BLaER1 (cell line): ENCODE measurements at regions not wholly inside any gene's neighbourhood (a gene's known extent, or its start where the extent isn't known, plus 50 kb on each side); places are given as distances from the start of the nearest gene placed in this dataset.
"Not testable (repeated sequence)": the region's sequence is repeated elsewhere in the genome, so short reads cannot be mapped to it uniquely, and the experiment has no call there.

Experiments used
- H3K27ac ChIP-seq: shearing (Covaris generic); formaldehyde crosslinking; 2 replicates; pipeline ENCODE4 v1.8.1; 2022
- H3K27me3 ChIP-seq: shearing (Covaris generic); formaldehyde crosslinking; 2 replicates; pipeline ENCODE4 v1.8.1; 2022
- H3K36me3 ChIP-seq: shearing (Covaris generic); formaldehyde crosslinking; 2 replicates; pipeline ENCODE4 v1.8.1; 2022
- H3K4me1 ChIP-seq: shearing (Covaris generic); formaldehyde crosslinking; 2 replicates; pipeline ENCODE4 v1.8.1; 2022
- H3K4me2 ChIP-seq: shearing (Covaris generic); formaldehyde crosslinking; 2 replicates; pipeline ENCODE4 v1.8.1; 2022
- H3K4me3 ChIP-seq: shearing (Covaris generic); formaldehyde crosslinking; 2 replicates; pipeline ENCODE4 v1.8.1; 2022
- H3K9ac ChIP-seq: shearing (Covaris generic); formaldehyde crosslinking; 2 replicates; pipeline ENCODE4 v1.8.1; 2022
- H3K9me3 ChIP-seq: shearing (Covaris generic); formaldehyde crosslinking; 2 replicates; pipeline ENCODE4 v1.8.1; 2022
- H4K20me1 ChIP-seq: shearing (Covaris generic); formaldehyde crosslinking; 2 replicates; pipeline ENCODE4 v1.8.1; 2022
- Cebpa-rat ChIP-seq: shearing (Covaris generic); IDR thresholded peaks from 2 replicates; pipeline ENCODE4 v1.8.1; 2022

GRCh38 chr6:112931832-112932231 is 584.7 kb downstream of the RFPL4B start:
- Histone ChIP-seq H3K27ac (no peak overlapping the region), H3K4me1 (no peaks in the 10 kb centered on the region), H3K4me2 (no peak overlapping the region), H3K9ac (no peak overlapping the region), H4K20me1 (no peaks in the 10 kb centered on the region), H3K27me3 (no peaks in the 10 kb centered on the region), H3K36me3 (no peaks in the 10 kb centered on the region), H3K9me3 (no peaks in the 10 kb centered on the region), H3K4me3 (no peak overlapping the region)
- no peak for TF ChIP-seq Cebpa-rat

DNA sequence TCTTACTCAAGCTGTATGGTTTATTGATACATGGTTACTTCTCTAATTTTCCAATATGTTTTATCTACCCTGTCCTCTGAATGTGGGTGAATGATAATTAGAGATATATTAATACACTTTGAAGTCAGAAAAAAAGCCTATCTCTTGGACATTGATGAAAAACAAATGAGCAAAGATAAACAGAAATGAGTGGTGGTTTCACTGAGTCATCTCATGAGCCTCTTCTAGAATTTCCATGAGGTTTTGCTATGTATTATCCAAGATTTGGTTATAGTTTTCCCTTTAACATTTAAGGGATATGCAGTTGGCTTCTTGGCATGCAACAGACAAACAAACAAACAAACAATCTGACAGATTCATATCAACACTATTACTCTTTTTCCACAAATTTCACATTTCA is 586.8 kb downstream of the RFPL4B start:
- Histone ChIP-seq H3K4me2 (no peak overlapping the region), H3K9ac (no peak overlapping the region), H3K36me3 (no peaks in the 10 kb centered on the region), H3K9me3 (no peaks in the 10 kb centered on the region), H3K4me1 (no peaks in the 10 kb centered on the region), H3K27me3 (no peaks in the 10 kb centered on the region), H3K27ac (no peak overlapping the region), H3K4me3 (no peak overlapping the region), H4K20me1 (no peaks in the 10 kb centered on the region)
- no peak for TF ChIP-seq Cebpa-rat

- H3K4me2 ChIP-seq, result no peak overlapping the region
- no peak overlapping the region for H3K9ac ChIP-seq
- H3K27ac ChIP-seq, result no peak overlapping the region
- TF ChIP-seq Cebpa-rat, result no peak
- H3K36me3 ChIP-seq, result no peaks in the 10 kb centered on the region
- H3K4me3 ChIP-seq, result no peak overlapping the region
- no peaks in the 10 kb centered on the region for H3K4me1 ChIP-seq
- H4K20me1 ChIP-seq, result no peaks in the 10 kb centered on the region
- no peaks in the 10 kb centered on the region for H3K27me3 ChIP-seq
- H3K9me3 ChIP-seq, result no peaks in the 10 kb centered on the region
Observed at GRCh38 chr6:112934433-112935327, 587.5 kb downstream of the RFPL4B start.

- no peak overlapping the region for H3K4me2 ChIP-seq
- no peaks in the 10 kb centered on the region for H4K20me1 ChIP-seq
- H3K36me3 ChIP-seq, result no peaks in the 10 kb centered on the region
- no peaks in the 10 kb centered on the region for H3K4me1 ChIP-seq
- no peaks in the 10 kb centered on the region for H3K27me3 ChIP-seq
- H3K9ac ChIP-seq, result no peak overlapping the region
- no peak overlapping the region for H3K27ac ChIP-seq
- TF ChIP-seq Cebpa-rat, result no peak
- H3K4me3 ChIP-seq, result no peak overlapping the region
- H3K9me3 ChIP-seq, result no peaks in the 10 kb centered on the region
Observed at GRCh38 chr6:112935402-112936078, 588.4 kb downstream of the RFPL4B start.

GRCh38 chr6:112936079-112936472 is 588.9 kb downstream of the RFPL4B start:
- no peak for TF ChIP-seq Cebpa-rat
- Histone ChIP-seq H3K36me3 (no peaks in the 10 kb centered on the region), H3K9me3 (no peaks in the 10 kb centered on the region), H3K27me3 (no peaks in the 10 kb centered on the region), H3K27ac (no peak overlapping the region), H3K4me1 (no peaks in the 10 kb centered on the region), H3K4me2 (no peak overlapping the region), H4K20me1 (no peaks in the 10 kb centered on the region), H3K9ac (no peak overlapping the region), H3K4me3 (no peak overlapping the region)

DNA sequence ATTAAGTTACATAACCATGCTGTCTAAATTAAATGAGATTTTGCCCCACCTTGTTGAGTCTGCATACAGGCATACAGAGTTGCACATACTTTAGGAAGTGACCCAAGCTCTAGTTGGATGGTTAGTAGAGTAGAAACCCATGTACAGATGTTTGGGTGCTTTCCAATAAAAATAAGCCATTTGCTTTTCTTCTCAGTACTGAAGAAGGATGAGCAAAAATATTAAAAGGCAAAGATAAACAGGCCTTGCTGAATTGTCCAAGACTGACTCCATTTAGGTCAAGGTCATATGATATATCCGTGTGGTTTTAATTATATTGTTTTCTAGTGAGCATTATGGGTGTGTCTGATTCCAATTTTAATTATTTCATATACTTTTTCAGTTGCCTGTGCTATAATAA is 589.4 kb downstream of the RFPL4B start:
- Histone ChIP-seq H3K4me1 (no peaks in the 10 kb centered on the region), H3K9me3 (no peaks in the 10 kb centered on the region)

DNA sequence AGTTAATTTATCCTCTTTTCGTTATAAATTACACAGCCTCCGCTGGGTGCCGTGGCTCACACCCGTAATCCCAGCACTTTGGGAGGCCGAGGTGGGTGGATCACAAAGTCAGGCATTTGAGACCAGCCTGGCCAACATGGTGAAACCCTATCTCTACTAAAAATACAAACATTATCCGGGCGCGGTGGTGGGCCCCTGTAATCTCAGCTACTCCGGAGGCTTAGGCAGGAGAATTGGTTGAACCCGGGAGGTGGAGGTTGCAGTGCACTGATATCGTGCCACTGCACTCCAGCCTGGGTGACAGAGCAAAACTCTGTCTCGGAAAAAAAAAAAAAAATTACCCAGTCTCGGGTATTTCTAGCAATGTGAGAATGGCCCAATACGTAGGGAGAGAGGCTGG is 590.6 kb downstream of the RFPL4B start:
- H3K27ac ChIP-seq, H3K27me3 ChIP-seq, H4K20me1 ChIP-seq, H3K9me3 ChIP-seq, H3K9ac ChIP-seq, H3K36me3 ChIP-seq, H3K4me3 ChIP-seq, H3K4me2 ChIP-seq, H3K4me1 ChIP-seq: not testable (repeated sequence)

More for the DNA sequence above, 589.4 kb downstream of the RFPL4B start:
- H4K20me1 ChIP-seq, result no peaks in the 10 kb centered on the region
- H3K9ac ChIP-seq, result no peak overlapping the region
- H3K27me3 ChIP-seq, result no peaks in the 10 kb centered on the region
- H3K36me3 ChIP-seq, result no peaks in the 10 kb centered on the region
- H3K27ac ChIP-seq, result no peak overlapping the region
- H3K4me3 ChIP-seq, result no peak overlapping the region
- TF ChIP-seq Cebpa-rat, result no peak
- H3K4me2 ChIP-seq, result no peak overlapping the region

DNA sequence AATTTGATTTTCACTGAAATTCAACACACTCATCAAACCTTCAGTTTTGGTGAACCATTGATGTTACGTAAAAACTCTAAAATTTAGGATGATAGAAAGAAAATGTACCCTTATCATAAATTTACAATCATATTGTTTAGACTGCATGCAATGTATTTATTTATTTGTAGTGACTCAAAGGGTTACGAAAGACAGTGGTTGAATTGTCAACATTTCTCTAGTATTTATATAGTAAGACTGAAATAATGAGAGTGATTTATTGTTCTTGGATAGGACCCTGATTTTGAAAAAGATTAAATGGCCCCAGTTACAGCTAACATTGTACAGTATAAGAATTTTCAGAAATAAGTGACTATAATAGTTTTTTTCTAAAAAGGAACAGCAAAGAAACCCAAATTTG is 591.5 kb downstream of the RFPL4B start:
- no peaks in the 10 kb centered on the region for H4K20me1 ChIP-seq
- H3K9me3 ChIP-seq, result no peaks in the 10 kb centered on the region
- no peak overlapping the region for H3K4me2 ChIP-seq
- H3K4me1 ChIP-seq, result no peaks in the 10 kb centered on the region
- no peaks in the 10 kb centered on the region for H3K27me3 ChIP-seq
- H3K36me3 ChIP-seq, result no peaks in the 10 kb centered on the region
- no peak for TF ChIP-seq Cebpa-rat
- H3K9ac ChIP-seq, result no peak overlapping the region
- no peak overlapping the region for H3K4me3 ChIP-seq
- H3K27ac ChIP-seq, result no peak overlapping the region

DNA sequence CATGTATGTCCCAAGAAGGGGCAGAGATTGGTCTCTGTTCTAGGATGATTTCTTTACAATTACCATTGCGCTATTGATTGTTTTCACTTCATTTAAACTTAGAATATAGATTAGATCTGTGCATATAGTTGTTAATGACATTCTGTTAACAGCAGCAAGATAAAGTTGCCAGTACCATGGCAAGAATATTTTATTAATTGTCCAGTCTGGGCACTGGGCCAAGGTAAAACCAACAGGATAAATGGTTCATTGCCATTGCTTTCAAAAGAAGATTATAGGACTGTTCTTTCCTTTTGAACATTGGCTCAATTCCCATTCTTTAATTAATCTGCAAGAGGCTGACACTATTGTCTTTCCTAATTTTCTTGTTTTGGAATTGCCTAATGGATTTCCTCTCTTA is 592.4 kb downstream of the RFPL4B start:
- no peak overlapping the region for H3K4me2 ChIP-seq
- no peak overlapping the region for H3K9ac ChIP-seq
- H3K36me3 ChIP-seq, result no peaks in the 10 kb centered on the region
- H3K4me3 ChIP-seq, result no peak overlapping the region
- H3K27ac ChIP-seq, result no peak overlapping the region
- H3K9me3 ChIP-seq, result no peaks in the 10 kb centered on the region
- no peaks in the 10 kb centered on the region for H3K27me3 ChIP-seq
- H4K20me1 ChIP-seq, result no peaks in the 10 kb centered on the region
- no peaks in the 10 kb centered on the region for H3K4me1 ChIP-seq
- no peak for TF ChIP-seq Cebpa-rat

GRCh38 chr6:112941613-112942012 is 594.5 kb downstream of the RFPL4B start:
- Histone ChIP-seq H3K4me3 (no peak overlapping the region), H3K4me2 (no peak overlapping the region), H4K20me1 (no peaks in the 10 kb centered on the region), H3K27me3 (no peaks in the 10 kb centered on the region), H3K9ac (no peak overlapping the region), H3K27ac (no peak overlapping the region), H3K9me3 (no peaks in the 10 kb centered on the region), H3K4me1 (no peaks in the 10 kb centered on the region), H3K36me3 (no peaks in the 10 kb centered on the region)
- TF ChIP-seq Cebpa-rat, result no peak
